ENCODE measurements at regions not wholly inside any gene's neighbourhood (a gene's known extent, or its start where the extent isn't known, plus 50 kb on each side); places are given as distances from the start of the nearest gene placed in this dataset.

DNA sequence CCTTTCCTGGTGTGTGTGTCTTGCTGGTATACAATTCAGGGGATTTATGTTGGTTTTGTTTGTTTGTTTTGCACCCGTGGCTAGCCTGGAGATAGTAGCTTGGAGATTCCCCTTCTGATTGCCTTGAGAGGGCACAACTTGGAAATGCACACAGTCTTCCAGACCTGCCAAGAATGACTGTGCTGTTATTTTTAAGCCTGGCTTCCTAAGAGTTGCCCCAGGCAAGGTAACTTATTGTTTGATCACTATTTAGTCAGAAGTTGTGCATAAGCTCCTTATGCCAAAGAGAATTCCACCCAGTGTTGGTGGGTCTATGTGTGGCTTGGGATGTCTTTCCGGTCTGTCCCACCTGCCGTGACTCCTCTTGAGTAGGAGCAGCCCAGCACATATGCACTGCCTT, 421.9 kb upstream of the KCNN2 start:
- TF ChIP-seq, protein P1, sequence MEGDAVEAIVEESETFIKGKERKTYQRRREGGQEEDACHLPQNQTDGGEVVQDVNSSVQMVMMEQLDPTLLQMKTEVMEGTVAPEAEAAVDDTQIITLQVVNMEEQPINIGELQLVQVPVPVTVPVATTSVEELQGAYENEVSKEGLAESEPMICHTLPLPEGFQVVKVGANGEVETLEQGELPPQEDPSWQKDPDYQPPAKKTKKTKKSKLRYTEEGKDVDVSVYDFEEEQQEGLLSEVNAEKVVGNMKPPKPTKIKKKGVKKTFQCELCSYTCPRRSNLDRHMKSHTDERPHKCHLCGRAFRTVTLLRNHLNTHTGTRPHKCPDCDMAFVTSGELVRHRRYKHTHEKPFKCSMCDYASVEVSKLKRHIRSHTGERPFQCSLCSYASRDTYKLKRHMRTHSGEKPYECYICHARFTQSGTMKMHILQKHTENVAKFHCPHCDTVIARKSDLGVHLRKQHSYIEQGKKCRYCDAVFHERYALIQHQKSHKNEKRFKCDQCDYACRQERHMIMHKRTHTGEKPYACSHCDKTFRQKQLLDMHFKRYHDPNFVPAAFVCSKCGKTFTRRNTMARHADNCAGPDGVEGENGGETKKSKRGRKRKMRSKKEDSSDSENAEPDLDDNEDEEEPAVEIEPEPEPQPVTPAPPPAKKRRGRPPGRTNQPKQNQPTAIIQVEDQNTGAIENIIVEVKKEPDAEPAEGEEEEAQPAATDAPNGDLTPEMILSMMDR (IDR thresholded peaks at IDR 0.05) = no peak
- TF ChIP-seq EZH2 (IDR thresholded peaks at IDR 0.05; ENCODE audit: borderline replicate concordance, insufficient read depth, low read depth, low read length, poor library complexity, severe bottlenecking) = no peak

Data from B cell (primary cell).